Activated naive CD8-positive, alpha-beta T cell treated with anti-CD3 and anti-CD28 coated beads, Interleukin-2, amount 50 U/mL, for 24 hours (primary cell): ENCODE measurements at regions not wholly inside any gene's neighbourhood (a gene's known extent, or its start where the extent isn't known, plus 50 kb on each side); places are given as distances from the start of the nearest gene placed in this dataset.
"Not testable (repeated sequence)": the region's sequence is repeated elsewhere in the genome, so short reads cannot be mapped to it uniquely, and the experiment has no call there.

ENCODE experiments used
- ATAC-seq: fragments of 150-1000 bp; cut with Tn5 transposase; one replicate; pipeline ENCODE4 v1.10.0; 2021
- DNase-seq: peaks from one replicate; pipeline ENCODE4 v3.0.0; 2021
- H3K27ac Mint-ChIP-seq: one replicate; pipeline ENCODE4 v1.8.0; 2021; ENCODE audit warnings: mild to moderate bottlenecking, mixed read lengths
- H3K27me3 Mint-ChIP-seq: one replicate; pipeline ENCODE4 v1.8.0; 2021; ENCODE audit warnings: mixed read lengths
- H3K36me3 Mint-ChIP-seq: one replicate; pipeline ENCODE4 v1.8.0; 2021; ENCODE audit warnings: low read depth, mixed read lengths
- H3K4me1 Mint-ChIP-seq: one replicate; pipeline ENCODE4 v1.8.0; 2021; ENCODE audit warnings: mixed read lengths
- H3K4me3 Mint-ChIP-seq: one replicate; pipeline ENCODE4 v1.8.0; 2021; ENCODE audit warnings: mild to moderate bottlenecking, moderate library complexity, mixed read lengths
- H3K9me3 Mint-ChIP-seq: one replicate; pipeline ENCODE4 v1.8.0; 2021; ENCODE audit warnings: mixed read lengths

DNA sequence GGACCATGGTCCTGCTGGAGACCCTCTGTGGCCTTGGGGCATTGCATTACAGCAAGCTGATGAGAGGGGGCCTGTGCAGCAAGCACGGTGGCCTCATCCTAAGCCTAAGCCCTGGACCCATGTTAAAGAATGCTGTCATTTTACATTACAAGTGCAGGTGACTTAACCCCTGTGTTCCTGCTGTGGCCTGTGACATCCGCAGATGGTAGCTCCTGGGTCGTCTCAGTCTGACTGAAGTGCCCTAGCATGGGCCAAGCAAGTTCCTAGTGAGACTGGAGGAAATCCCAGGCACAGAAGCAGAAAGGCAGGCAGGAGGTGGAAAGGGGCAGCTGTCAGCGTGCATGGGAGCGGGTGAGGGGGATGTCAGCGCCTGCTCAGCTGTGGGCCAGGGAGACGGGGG is 252.4 kb downstream of the FNDC1 start:
- Mint-ChIP-seq H3K4me3 (no peak overlapping the region), H3K27ac (no peak overlapping the region), H3K27me3 (peaks cover 3% of the 10 kb centered on the region), H3K36me3 (no peaks in the 10 kb centered on the region), H3K4me1 (no peaks in the 10 kb centered on the region), H3K9me3 (no peaks in the 10 kb centered on the region)
- DNase-seq (no peak), ATAC-seq (no peak)

DNA sequence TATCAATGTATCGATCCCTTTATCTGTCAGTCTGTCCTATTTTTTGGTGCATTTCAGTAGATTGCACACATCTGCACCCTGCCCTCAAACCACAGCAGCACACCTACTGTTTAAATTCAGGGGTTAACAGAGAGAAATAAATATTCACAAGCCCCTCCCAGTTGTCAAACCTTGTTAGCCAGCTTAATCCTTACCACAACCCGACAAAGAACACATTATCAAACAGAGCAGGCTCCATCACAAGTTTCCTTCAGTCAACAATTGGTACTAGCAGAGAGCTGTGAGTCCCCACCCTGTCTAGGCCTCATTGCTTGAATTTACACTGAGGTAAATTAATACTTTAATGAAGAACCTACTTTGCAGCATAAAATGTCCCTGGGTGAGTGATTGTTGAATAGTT is 249.8 kb downstream of the FNDC1 start:
- no peak for ATAC-seq
- Mint-ChIP-seq H3K4me3 (no peak overlapping the region), H3K4me1 (no peaks in the 10 kb centered on the region), H3K27ac (no peak overlapping the region), H3K27me3 (peaks cover 3% of the 10 kb centered on the region), H3K36me3 (no peaks in the 10 kb centered on the region), H3K9me3 (peaks cover 13% of the 10 kb centered on the region)
- no peak for DNase-seq

DNA sequence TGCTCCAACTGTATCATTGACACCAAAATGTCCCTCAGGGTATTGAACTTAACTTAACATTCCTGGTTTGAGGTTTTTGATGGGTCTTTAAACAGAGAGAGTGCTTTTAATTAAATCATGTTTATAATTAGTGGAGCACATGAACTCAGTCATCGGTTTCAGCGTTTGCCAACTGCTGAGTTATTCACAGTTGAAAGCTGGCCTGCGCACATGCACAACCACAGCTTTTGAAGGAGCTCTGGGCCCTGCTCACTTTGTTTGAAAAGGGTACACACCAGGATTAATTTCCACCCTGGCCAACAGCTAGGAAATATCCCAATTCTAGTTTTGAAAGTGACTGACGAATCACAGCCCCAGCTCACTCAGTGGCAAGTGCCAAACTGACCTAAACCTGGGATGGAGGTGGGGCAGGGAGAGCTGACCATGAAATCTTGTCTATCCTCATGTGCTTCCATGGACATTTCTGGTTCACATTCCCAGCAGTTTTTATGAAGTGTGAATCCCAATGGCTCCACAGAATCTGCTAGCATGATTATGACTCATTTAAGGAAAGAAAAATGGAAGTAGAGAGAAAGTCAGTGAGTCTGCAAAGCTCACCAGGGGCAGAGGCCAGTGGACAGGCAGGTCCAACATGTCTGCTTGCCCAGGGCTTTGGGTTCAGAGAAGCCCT is 247.8 kb downstream of the FNDC1 start:
- Mint-ChIP-seq H3K4me3 (no peak overlapping the region), H3K27ac (no peak overlapping the region), H3K4me1 (no peaks in the 10 kb centered on the region), H3K36me3 (no peaks in the 10 kb centered on the region), H3K27me3 (peaks cover 2% of the 10 kb centered on the region), H3K9me3 (peaks cover 13% of the 10 kb centered on the region)
- no peak for DNase-seq
- ATAC-seq = no peak

DNA sequence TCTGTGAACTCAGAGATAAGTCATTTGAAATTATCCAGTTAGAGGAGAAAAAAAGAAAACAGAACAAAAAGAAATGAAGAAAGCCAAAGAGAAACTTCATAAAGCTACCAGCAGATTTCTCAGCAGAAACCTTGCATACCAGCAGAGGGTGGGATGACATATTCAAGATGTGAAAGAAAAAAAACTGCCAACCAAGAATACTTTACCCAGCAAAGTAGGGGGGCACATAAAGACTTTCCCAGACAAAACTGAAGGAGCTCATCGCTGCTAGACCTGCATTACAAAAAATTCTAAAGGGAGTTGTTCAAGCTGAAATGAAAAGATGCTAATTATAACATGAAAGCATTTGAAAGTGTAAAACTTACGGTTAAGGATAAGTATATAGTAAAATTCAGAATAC is 246.3 kb downstream of the FNDC1 start:
- H3K27ac Mint-ChIP-seq = no peak overlapping the region
- no peaks in the 10 kb centered on the region for H3K4me1 Mint-ChIP-seq
- peaks cover 4% of the 10 kb centered on the region for H3K27me3 Mint-ChIP-seq
- peaks cover 13% of the 10 kb centered on the region for H3K9me3 Mint-ChIP-seq
- no peak overlapping the region for H3K4me3 Mint-ChIP-seq
- DNase-seq (no peak), ATAC-seq (no peak)
- H3K36me3 Mint-ChIP-seq = no peaks in the 10 kb centered on the region

DNA sequence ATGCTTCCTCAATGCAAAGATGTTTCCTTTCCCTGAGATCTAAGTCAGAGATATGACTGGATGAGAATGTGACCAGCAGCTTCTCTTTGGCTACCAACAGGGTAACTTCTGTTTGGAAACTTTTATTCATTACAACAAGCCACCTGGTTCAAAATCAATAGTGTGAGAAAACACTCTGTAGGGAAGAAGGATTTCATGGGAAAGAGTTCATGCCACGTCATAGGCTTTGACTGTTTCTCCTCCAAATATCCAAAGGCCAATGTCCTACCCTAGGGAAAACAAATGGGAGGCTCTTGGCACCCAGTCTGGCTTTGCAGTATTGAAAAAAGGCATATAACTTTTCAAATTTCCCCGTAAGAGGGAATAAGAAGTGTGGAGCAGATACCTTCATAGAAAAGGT is 245.5 kb downstream of the FNDC1 start:
- DNase-seq (no peak), ATAC-seq (no peak)
- H3K27me3 Mint-ChIP-seq = peaks cover 4% of the 10 kb centered on the region
- peaks cover 20% of the 10 kb centered on the region for H3K9me3 Mint-ChIP-seq
- no peaks in the 10 kb centered on the region for H3K36me3 Mint-ChIP-seq
- no peak overlapping the region for H3K27ac Mint-ChIP-seq
- no peaks in the 10 kb centered on the region for H3K4me1 Mint-ChIP-seq
- H3K4me3 Mint-ChIP-seq = no peak overlapping the region

DNA sequence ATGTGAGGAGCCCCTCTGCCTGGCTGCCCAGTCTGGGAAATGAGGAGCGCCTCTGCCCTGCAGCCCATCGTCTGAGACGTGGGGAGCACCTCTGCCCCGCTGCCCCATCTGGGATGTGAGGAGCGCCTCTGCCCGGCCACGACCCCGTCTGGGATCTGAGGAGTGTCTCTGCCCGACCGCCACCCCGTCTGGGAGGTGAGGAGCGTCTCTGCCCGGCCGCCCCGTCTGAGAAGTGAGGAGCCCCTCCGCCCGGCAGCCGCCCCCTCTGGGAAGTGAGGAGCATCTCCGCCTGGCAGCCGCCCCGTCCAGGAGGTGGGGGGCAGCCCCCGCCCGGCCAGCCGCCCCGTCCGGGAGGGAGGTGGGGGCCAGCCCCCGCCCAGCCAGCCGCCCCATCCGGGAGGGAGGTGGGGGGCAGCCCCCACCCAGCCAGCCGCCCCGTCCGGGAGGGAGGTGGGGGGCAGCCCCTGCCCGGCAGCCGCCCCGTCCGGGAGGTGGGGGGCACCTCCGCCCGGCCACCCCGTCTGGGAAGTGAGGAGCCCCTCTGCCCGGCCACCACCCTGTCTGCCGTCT is 238.1 kb downstream of the FNDC1 start:
- H3K4me1 Mint-ChIP-seq, H3K4me3 Mint-ChIP-seq, H3K27me3 Mint-ChIP-seq, H3K9me3 Mint-ChIP-seq, H3K36me3 Mint-ChIP-seq, H3K27ac Mint-ChIP-seq, DNase-seq, ATAC-seq: not testable (repeated sequence)

DNA sequence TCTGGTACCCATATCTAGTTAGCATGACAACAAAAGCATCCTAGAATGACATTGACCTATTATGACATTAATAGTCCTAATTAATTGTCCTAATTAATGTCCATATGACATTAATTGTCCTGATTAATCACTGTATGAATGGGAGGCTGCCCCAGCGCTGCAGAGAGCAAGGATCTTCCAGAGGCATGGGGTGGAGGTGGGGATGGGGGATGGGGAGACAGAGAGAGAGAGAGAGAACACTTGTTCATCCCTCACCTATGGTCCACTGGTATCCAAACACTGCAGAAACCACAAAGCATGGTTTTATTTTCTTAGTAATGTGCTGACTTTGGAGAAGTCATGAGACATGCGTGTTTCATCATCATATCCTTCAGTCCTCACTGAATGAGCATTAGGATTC is 235.1 kb downstream of the FNDC1 start:
- DNase-seq (no peak), ATAC-seq (no peak)
- H3K36me3 Mint-ChIP-seq = peaks cover 2% of the 10 kb centered on the region
- no peak overlapping the region for H3K4me3 Mint-ChIP-seq
- H3K27ac Mint-ChIP-seq = no peak overlapping the region
- H3K27me3 Mint-ChIP-seq = peaks cover 7% of the 10 kb centered on the region
- no peaks in the 10 kb centered on the region for H3K4me1 Mint-ChIP-seq
- H3K9me3 Mint-ChIP-seq = no peaks in the 10 kb centered on the region

DNA sequence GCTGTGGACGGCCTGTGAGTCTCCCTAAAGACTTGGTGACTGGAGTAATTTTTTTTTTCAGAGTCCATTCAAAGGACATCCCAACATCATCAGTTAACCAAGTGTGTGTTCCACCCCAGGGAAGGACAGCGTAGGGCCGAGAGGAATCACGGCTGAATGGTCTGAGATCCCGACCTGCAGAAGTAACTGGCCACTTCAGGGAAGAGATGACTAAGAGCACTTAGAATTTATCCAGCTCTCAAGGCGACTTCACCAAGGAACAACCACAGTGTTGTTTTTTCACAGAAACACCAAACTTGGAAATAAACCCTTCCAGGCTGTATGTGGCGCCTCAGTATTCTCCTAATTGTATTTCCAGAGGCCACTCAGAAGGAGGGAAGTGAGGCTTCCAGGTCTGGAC is 231.6 kb downstream of the FNDC1 start:
- Mint-ChIP-seq H3K4me3 (no peak overlapping the region), H3K4me1 (no peaks in the 10 kb centered on the region), H3K36me3 (no peaks in the 10 kb centered on the region), H3K27me3 (peaks cover 4% of the 10 kb centered on the region), H3K9me3 (no peaks in the 10 kb centered on the region), H3K27ac (no peak overlapping the region)
- DNase-seq (no peak), ATAC-seq (no peak)

DNA sequence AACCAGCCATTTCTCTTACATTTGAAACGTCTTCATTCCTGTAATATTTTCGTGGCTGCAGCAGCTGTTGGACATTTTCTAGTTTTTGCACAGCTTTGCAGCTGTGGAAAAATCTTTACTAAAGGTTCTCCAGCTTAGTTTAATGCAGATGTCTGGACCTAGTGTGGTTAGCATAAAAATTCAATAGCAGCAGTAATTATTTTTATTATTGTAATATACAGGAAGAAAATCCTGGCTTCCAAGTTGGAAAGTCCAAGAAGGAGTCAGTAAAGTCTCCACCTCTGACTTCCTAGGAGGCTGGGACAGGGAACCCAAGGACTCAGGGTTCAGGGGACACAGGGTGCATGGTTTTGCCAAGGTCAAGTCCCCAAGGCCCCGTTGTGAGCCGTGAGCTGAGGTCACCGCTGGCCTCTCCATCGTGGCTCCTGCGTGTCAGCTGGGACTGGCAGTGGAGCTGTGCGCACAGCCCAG is 230.6 kb downstream of the FNDC1 start:
- ATAC-seq = no peak
- no peak for DNase-seq
- no peak overlapping the region for H3K27ac Mint-ChIP-seq
- peaks cover 8% of the 10 kb centered on the region for H3K27me3 Mint-ChIP-seq
- no peak overlapping the region for H3K4me3 Mint-ChIP-seq
- H3K36me3 Mint-ChIP-seq = no peaks in the 10 kb centered on the region
- H3K9me3 Mint-ChIP-seq = no peaks in the 10 kb centered on the region
- no peaks in the 10 kb centered on the region for H3K4me1 Mint-ChIP-seq

DNA sequence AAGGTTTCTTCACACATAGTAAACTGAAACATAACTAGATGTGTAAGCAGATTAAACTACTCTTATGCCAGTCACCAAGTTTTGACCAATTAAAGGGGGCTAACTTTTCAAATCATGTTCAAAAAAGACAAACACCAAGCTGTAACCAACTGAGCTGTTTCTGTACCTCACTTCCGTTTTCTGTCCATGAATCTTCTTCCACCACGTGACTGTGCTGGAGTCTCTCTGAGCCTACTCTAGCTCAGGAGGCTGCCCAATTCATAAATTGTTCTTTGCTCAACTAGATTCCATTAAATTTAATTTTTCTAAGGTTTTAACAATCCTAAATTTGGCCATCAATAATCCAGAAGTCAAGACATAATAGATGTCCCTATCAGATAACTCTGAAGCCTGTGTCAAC is 229.4 kb downstream of the FNDC1 start:
- H3K9me3 Mint-ChIP-seq = no peaks in the 10 kb centered on the region
- no peaks in the 10 kb centered on the region for H3K36me3 Mint-ChIP-seq
- peaks cover 8% of the 10 kb centered on the region for H3K27me3 Mint-ChIP-seq
- DNase-seq (no peak), ATAC-seq (no peak)
- no peaks in the 10 kb centered on the region for H3K4me1 Mint-ChIP-seq
- no peak overlapping the region for H3K4me3 Mint-ChIP-seq
- H3K27ac Mint-ChIP-seq = no peak overlapping the region

DNA sequence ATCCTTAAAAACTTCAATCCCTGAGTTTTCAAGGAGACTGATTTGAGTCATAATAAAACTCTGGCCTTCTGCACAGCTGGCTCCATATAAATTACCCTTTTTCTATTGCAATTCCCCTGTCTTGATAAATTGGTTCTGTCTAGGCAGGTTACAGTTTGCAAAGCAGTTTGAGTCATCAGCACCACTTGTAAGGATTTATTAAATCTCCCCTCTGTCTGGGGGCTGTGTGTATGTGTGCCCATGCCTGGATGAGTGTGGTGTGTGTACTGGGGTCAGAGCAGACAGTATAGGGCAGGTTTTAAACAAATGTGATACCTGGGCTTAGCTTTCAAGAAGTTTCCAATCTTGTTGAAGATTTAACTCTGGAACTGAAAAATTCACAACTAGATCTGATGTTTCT is 228.6 kb downstream of the FNDC1 start:
- H3K27me3 Mint-ChIP-seq = peaks cover 8% of the 10 kb centered on the region
- H3K4me3 Mint-ChIP-seq = no peak overlapping the region
- no peaks in the 10 kb centered on the region for H3K36me3 Mint-ChIP-seq
- H3K27ac Mint-ChIP-seq = no peak overlapping the region
- peaks cover 1% of the 10 kb centered on the region for H3K9me3 Mint-ChIP-seq
- no peaks in the 10 kb centered on the region for H3K4me1 Mint-ChIP-seq
- DNase-seq (no peak), ATAC-seq (no peak)

DNA sequence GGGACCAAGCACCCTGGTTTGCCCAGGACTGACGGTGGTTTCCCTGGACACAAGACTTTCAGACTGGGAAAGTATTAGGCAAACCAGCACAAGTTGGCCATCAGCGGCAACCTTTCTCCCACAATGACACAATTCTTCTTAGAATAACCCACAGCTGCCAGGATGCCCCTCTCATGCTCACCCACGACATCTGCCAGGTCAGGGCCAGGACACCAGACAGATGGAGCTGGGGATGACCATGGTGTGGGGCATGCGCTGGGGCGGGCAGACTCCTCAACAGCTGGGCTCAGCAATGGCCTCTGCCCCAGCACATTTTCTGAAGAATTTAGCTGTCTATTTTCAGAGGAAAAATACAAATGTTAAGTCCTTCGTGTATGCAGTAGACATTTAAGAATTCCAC is 226.4 kb downstream of the FNDC1 start:
- ATAC-seq (no peak), DNase-seq (no peak)
- H3K36me3 Mint-ChIP-seq = no peaks in the 10 kb centered on the region
- peaks cover 5% of the 10 kb centered on the region for H3K9me3 Mint-ChIP-seq
- peaks cover 12% of the 10 kb centered on the region for H3K27me3 Mint-ChIP-seq
- H3K4me3 Mint-ChIP-seq = no peak overlapping the region
- no peaks in the 10 kb centered on the region for H3K4me1 Mint-ChIP-seq
- no peak overlapping the region for H3K27ac Mint-ChIP-seq

DNA sequence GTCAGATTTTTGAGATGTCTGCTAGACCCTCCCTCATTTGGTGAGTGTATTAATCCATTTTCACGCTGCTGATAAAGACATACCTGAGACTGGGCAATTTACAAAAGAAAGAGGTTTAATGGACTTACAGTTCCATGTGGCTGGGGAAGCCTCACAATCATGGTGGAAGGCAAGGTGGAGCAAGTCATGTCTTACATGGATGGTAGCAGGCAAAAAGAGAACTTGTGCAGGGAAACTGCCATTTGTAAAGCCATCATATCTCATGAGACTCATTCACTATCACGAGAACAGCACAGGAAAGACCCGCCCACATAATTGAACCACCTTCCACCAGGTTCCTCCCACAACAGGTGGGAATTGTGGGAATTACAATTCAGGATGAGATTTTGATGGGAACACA is 223.5 kb downstream of the FNDC1 start:
- not testable (repeated sequence) for ATAC-seq, H3K4me1 Mint-ChIP-seq, H3K27ac Mint-ChIP-seq, DNase-seq, H3K9me3 Mint-ChIP-seq, H3K36me3 Mint-ChIP-seq, H3K4me3 Mint-ChIP-seq
- H3K27me3 Mint-ChIP-seq = peaks cover 16% of the 10 kb centered on the region

DNA sequence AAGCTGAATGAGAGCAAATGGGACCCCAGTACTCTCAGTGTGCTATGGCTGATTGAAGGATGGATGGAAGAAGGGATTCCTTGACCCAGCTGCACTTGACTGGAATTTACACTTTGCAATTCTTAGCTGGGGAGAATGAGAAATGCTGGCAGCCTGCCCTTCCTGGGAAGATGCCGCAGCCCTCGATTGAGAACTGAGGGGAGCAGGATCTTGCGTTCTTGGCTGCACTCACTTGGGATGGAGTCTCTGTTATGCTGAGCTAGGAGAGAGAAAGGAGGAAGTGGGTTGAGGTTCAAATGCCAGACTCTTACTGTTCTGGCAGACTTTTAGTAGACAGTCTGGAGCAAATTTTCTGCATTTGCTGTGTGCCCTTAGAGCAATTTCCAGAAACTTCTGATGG is 221.2 kb downstream of the FNDC1 start:
- Mint-ChIP-seq H3K9me3 (peaks cover 5% of the 10 kb centered on the region), H3K27me3 (peaks cover 16% of the 10 kb centered on the region), H3K4me1 (no peaks in the 10 kb centered on the region), H3K27ac (no peak overlapping the region), H3K4me3 (no peak overlapping the region), H3K36me3 (no peaks in the 10 kb centered on the region)
- DNase-seq (no peak), ATAC-seq (no peak)

DNA sequence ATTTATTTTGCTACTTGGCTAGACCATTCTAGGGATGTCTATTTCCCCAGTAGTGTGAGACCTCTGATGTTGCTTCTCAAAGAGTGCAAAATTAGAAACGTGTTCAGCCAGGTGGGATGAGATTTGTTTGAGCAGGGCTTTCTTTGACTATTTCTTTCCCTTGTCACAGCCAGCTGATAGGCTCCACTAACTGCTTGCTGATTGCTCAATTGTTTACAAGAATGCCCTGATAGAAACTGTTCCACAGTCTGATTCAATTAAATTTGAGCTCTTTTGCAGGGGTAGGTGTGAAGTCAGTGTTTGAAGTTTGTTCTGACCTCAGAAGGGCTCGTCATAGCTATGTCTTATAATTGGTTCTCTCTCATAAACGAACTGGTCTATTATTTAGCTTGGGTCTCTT is 220.5 kb downstream of the FNDC1 start:
- Mint-ChIP-seq H3K4me3 (no peak overlapping the region), H3K9me3 (peaks cover 5% of the 10 kb centered on the region), H3K36me3 (no peaks in the 10 kb centered on the region), H3K27me3 (peaks cover 12% of the 10 kb centered on the region), H3K27ac (no peak overlapping the region), H3K4me1 (no peaks in the 10 kb centered on the region)
- no peak for ATAC-seq
- DNase-seq = no peak

DNA sequence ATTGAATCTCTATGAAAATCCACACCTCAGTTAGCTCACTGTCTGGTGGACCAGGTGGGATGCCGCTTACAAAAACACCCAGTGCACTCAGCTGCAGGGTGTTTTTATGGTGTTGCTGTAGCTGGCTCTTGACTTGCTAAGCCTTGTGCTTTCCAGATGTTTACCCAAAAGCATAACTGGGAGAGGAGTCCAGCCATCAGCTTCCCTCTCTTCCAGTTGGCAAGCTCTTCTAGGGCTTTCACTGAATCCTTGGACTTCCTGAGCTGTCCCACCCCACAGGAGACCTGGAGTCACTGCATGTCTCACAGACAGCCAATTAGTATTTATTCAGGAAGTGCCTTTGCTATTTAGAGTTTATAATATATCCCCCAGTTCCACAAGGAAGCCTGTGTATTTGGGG is 210.9 kb downstream of the FNDC1 start:
- no peaks in the 10 kb centered on the region for H3K9me3 Mint-ChIP-seq
- DNase-seq (no peak), ATAC-seq (no peak)
- H3K27ac Mint-ChIP-seq = no peak overlapping the region
- no peaks in the 10 kb centered on the region for H3K36me3 Mint-ChIP-seq
- H3K4me3 Mint-ChIP-seq = no peak overlapping the region
- H3K4me1 Mint-ChIP-seq = no peaks in the 10 kb centered on the region
- peaks cover 8% of the 10 kb centered on the region for H3K27me3 Mint-ChIP-seq
